GM18520 (cell line): ENCODE measurements at regions not wholly inside any gene's neighbourhood (a gene's known extent, or its start where the extent isn't known, plus 50 kb on each side); places are given as distances from the start of the nearest gene placed in this dataset.
"Not testable (repeated sequence)": the region's sequence is repeated elsewhere in the genome, so short reads cannot be mapped to it uniquely, and the experiment has no call there.

Source experiments
- ATAC-seq: cut with Tn5 transposase; IDR thresholded peaks from one replicate; pipeline ENCODE4 v1.9.1; 2021; ENCODE audit not compliant: unreplicated experiment

- ATAC-seq = no peak
These were observed 169.4 kb upstream of the FANCL start for GRCh38 chr2:58410549-58410948.

GRCh38 chr2:58407487-58407886 lies 166.4 kb upstream of the FANCL start:
- no peak for ATAC-seq

DNA sequence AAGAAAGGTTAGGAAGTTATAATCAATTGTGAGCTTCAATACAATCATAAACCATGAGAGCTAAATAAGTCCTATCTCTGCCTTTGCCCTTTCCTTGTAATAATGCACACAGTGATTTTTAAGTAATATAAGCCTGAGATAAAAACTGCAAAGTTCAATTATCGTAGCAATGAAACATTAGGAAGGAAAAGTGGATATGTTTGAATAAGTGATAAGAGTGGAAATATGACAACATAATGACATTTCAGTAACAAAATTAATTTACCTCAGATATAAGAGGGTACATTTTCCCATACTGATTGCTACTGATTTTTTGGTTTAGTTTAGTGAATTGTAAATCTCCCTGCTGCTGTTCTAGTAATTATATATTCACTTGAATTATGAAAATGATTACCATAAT lies 164.2 kb upstream of the FANCL start:
- no peak for ATAC-seq

GRCh38 chr2:58401936-58402335 lies 160.8 kb upstream of the FANCL start:
- no peak for ATAC-seq

- no peak for ATAC-seq
These were observed 157.3 kb upstream of the FANCL start for GRCh38 chr2:58398406-58398805.

GRCh38 chr2:58387701-58388100 lies 146.6 kb upstream of the FANCL start:
- ATAC-seq = no peak

DNA sequence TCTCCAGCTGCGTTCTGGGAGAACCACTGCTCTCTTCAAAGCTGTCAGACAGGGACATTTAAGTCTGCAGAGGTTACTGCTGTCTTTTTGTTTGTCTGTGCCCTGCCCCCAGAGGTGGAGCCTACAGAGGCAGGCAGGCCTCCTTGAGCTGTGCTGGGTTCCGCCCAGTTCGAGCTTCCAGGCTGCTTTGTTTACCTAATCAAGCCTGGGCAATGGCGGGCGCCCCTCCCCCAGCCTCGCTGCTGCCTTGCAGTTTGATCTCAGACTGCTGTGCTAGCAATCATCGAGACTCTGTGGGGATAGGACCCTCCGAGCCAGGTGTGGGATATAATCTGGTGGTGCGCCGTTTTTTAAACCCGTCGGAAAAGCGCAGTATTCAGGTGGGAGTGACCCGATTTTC lies 145.8 kb upstream of the FANCL start:
- not testable (repeated sequence) for ATAC-seq

DNA sequence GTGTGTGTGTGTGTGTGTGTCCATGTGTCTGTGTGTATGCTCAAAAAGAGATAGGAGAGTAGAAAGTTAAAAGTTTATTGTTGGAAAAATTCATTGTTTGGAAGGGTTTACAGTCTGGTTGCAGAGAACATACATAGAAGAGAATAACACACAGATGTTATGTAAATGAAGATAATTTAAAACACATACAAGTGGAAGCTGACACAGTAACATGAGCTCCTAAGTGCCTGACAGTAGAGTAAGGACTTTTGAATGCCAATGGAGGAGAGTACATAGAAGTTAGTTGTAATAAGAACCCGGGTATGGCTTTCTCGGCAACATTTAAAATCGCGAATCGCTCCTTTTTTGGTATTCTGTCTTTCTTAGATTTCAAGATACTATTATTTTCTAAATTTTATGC lies 137.0 kb upstream of the FANCL start:
- ATAC-seq = no peak

GRCh38 chr2:58377181-58377580 lies 136.1 kb upstream of the FANCL start:
- no peak for ATAC-seq

DNA sequence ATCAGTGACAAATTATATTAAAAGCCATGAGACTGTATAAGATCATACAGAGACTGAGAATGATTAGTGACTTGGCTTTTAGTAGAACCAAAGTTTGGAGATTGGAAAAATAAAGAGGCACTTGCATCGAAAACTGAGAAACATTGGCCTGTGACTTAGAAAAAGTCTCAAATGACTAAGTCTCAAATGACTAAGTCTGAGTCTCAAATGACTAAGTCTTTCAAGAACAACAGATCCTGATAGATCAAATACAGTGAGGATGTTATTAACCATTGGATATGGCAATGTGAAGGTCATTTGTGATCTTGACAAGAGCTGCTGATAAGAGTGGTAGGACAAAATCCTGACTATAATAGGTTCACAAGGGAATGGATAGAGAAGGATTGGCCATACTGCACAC lies 135.5 kb upstream of the FANCL start:
- ATAC-seq = peak; percentile 50

- no peak for ATAC-seq
These were observed 128.5 kb upstream of the FANCL start for GRCh38 chr2:58369594-58369993.

DNA sequence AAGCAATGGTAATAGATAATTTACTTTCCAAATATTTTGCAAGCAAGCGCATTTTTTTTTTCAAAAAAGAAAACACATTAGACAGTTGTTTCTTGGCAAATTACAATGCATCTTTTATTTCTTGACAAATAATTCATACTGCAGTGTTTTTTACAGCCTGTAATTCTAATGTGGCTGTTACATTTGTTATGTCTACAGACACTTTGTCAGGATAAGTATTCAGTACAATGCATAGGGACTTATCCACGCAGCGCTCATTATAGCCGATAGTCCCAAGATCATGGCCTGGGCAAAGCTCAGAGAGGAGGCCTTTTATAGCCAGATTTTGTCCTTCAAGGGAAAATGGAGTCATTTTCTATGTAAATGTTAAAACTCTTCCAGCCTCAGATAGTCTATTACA lies 123.0 kb upstream of the FANCL start:
- no peak for ATAC-seq

GRCh38 chr2:58358026-58358425 lies 116.9 kb upstream of the FANCL start:
- ATAC-seq = no peak

DNA sequence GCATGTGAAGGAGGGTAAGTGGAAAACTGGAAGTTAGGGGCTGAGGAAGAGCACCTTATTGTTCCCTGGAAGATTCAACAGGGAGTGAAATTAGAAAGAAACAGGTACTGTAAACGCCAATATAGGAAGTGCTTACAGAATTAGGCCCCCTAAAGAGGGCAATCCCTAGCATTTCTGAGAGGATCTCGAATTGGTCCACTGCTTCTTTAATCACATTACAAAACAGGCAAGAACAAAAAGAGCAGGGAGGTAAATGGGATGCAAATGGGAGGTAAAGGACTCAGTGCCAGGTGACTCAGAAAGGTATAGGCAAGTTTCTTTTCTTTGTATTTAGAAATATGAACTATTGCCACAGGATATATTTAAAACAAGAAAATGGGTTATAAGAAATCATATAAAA lies 116.4 kb upstream of the FANCL start:
- no peak for ATAC-seq

DNA sequence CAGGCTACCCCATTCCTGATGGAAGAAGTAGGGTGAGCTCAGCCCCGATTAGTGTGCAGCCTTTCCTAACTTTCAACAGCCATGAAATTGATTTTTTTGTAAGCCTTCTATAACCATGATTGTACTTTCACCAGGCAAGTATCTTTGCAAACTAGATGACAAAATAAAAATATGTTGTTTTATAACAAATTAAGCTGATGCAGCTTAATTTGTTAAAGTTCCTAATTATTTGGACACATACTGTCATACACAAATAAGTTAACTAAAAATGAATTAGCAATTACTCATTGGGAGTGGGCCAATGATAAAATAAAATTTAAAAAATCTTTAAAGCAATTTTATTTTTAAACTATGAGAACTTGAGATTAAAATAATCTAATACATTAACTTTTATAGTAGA lies 113.1 kb upstream of the FANCL start:
- no peak for ATAC-seq

- ATAC-seq = peak; percentile 82
These were observed 109.4 kb upstream of the FANCL start for GRCh38 chr2:58350484-58350883.

DNA sequence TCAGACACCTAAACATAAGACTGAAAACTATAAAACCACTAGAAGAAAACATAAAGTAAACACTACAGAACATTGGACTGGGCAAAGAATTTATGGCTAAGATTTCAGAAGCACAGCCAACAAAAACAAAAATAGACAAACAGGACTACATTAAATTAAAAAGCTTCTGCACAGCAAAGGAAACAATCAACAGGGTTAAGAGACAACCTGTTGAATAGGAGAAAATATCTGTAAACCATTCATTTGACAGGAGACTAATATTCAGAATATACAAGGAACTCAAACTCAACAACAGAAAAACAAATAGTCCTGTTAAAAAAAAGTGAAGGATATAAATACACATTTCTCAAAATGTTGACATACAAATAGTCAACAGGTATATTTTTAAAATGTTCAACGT lies 106.7 kb upstream of the FANCL start:
- no peak for ATAC-seq

GRCh38 chr2:58341047-58341446 lies 99.9 kb upstream of the FANCL start:
- no peak for ATAC-seq

- no peak for ATAC-seq
These were observed 98.6 kb upstream of the FANCL start for GRCh38 chr2:58339548-58340243.

DNA sequence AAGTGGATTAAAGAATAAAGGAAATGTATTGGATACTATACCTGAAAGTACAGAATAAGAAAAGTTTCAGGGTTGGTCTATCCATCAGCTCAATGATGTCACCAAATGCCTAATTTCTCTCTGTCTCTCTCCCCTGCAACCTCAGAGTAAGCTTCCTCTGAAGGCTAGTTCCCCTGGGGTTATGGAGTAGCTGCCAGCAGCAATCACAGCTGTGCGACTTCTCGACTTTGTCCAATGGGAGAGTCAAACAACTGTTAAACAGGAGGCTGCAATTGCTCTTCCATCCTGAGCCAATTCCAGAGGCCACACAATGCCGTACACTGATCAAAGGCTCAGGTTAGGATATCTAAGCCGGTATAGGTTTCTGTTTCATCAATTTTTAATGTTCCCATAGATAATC lies 95.3 kb upstream of the FANCL start:
- ATAC-seq = no peak

GRCh38 chr2:58334414-58334813 lies 93.3 kb upstream of the FANCL start:
- ATAC-seq = no peak

DNA sequence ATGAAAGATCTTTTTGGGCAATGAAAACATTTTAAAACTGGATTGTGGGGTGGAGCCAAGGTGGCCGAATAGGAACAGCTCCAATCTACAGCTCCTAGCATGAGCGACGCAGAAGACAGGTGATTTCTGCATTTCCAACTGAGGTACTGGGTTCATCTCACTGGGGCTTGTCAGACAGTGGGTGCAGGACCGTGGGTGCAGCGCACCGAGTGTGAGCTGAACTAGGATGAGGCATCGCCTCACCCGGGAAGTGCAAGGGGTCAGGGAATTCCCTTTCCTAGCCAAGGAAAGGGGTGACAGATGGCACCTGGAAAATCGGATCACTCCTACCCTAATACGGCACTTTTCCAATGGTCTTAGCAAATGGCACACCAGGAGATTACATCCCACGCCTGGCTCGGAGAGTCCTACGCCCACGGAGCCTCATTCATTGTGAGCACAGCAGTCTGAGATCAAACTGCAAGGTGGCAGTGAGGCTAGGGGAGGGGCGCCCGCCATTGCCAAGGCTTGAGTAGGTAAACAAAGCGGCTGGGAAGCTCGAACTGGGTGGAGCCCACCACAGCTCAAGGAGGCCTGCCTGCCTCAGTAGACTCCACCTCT lies 84.3 kb upstream of the FANCL start:
- ATAC-seq = not testable (repeated sequence)

GRCh38 chr2:58319481-58319880 lies 78.4 kb upstream of the FANCL start:
- no peak for ATAC-seq
